Keratinocyte (primary cell): ENCODE measurements at regions not wholly inside any gene's neighbourhood (a gene's known extent, or its start where the extent isn't known, plus 50 kb on each side); places are given as distances from the start of the nearest gene placed in this dataset.

Source experiments
- EZH2 ChIP-seq: IDR thresholded peaks from one replicate; pipeline ENCODE4 v1.6.1; 2012; ENCODE audit warnings: inconsistent platforms, mild to moderate bottlenecking, low read length, moderate library complexity
- TF ChIP-seq, protein P1 (sequence below), 3 experiments: IDR thresholded peaks in 1 of 3; conservative IDR thresholded peaks in 1 of 3; optimal IDR thresholded peaks in 1 of 3; 2 replicates in 2 of 3; 3 replicates in 1 of 3; pipeline versions ENCODE3 to v1.5.1; 2011; ENCODE audit warnings: low read length in 3 of 3, mild to moderate bottlenecking in 3 of 3, moderate library complexity in 2 of 3, control low read depth in 1 of 3, inconsistent platforms in 1 of 3; ENCODE audit not compliant: insufficient read depth in 2 of 3; ENCODE audit errors: extremely low read depth in 1 of 3

DNA sequence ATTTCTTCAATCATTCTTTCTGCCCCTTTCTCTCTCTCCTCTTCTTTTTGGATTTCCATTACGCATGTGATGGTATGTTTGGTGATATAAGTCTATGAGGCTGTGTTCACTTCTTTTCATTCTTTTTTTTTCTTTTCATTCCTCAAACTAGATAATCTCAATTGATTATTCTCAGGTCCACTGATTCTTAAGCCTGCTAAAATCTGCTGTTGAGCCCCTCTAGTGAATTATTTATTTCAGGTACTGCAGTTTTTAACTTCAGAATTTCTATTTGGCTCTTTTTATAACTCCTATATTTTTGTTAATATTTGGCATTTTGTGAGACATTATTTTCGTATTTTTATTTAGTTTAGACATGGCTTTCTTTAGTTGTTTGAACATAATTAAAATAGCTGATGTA, 671.3 kb upstream of the NECTIN3 start:
- TF ChIP-seq, protein P1, sequence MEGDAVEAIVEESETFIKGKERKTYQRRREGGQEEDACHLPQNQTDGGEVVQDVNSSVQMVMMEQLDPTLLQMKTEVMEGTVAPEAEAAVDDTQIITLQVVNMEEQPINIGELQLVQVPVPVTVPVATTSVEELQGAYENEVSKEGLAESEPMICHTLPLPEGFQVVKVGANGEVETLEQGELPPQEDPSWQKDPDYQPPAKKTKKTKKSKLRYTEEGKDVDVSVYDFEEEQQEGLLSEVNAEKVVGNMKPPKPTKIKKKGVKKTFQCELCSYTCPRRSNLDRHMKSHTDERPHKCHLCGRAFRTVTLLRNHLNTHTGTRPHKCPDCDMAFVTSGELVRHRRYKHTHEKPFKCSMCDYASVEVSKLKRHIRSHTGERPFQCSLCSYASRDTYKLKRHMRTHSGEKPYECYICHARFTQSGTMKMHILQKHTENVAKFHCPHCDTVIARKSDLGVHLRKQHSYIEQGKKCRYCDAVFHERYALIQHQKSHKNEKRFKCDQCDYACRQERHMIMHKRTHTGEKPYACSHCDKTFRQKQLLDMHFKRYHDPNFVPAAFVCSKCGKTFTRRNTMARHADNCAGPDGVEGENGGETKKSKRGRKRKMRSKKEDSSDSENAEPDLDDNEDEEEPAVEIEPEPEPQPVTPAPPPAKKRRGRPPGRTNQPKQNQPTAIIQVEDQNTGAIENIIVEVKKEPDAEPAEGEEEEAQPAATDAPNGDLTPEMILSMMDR (optimal IDR thresholded peaks at IDR 0.05 in 1 of 3, IDR thresholded peaks at IDR 0.05 in 1 of 3, conservative IDR thresholded peaks at IDR 0.05 in 1 of 3; ENCODE audit: extremely low read depth in 1 of 3, insufficient read depth in 2 of 3, low read length in 3 of 3): no peak
- no peak for TF ChIP-seq EZH2
